HG03469 (cell line): ENCODE measurements at regions not wholly inside any gene's neighbourhood (a gene's known extent, or its start where the extent isn't known, plus 50 kb on each side); places are given as distances from the start of the nearest gene placed in this dataset.
"Not testable (repeated sequence)": the region's sequence is repeated elsewhere in the genome, so short reads cannot be mapped to it uniquely, and the experiment has no call there.

ENCODE experiments used
- ATAC-seq: cut with Tn5 transposase; IDR thresholded peaks from one replicate; pipeline ENCODE4 v1.9.1; 2021; ENCODE audit warnings: mild to moderate bottlenecking, moderate library complexity, moderate number of reproducible peaks; ENCODE audit not compliant: unreplicated experiment

DNA sequence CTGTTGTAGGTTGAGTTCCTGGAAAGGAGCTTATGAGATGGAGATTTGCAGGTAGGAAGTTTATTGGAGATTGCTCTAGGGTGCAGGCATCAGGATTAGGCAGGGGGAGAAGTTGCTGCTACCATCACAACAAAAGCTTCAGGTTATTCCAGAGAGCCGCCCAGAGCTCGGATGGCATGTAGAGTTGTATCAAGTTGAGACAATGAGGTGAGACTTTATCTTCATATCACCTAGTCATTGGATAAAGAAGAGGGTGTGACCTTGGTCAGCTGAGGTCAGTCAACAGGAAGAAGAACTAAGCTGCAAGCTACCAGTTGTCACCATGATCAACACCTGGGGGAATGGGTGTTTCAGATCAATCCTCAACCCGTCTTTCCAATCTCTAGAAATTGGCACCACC is 342.0 kb downstream of the RFC3 start:
- ATAC-seq = no peak

DNA sequence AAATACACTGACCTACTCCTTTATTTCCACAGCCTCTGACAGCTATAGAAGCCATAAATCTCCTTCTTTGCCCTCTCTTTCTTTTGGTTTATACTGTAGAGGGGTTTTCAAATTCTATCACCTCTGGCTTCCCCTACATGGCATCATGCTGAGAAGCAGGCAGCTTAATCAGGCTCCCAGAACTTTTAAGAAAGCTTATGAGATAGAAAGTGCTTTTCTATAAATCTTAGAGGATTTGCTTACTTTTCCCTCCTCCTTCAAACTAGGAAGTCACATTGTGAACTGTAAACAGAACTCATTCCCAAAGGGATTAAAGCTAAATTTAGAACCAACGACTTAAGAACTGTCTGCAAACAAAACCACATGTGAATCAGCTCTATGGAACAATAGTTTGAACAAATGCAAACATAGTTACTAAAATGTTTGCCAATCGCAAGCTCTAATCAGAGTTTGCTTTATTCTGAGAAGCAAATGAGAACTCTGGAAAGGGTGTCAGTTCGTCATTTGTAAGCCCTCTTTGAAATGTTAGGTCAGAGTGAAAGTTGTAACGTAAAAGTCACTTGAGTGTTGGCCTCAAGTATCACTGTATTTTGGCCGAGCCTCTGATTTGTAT is 344.1 kb downstream of the RFC3 start:
- no peak for ATAC-seq

DNA sequence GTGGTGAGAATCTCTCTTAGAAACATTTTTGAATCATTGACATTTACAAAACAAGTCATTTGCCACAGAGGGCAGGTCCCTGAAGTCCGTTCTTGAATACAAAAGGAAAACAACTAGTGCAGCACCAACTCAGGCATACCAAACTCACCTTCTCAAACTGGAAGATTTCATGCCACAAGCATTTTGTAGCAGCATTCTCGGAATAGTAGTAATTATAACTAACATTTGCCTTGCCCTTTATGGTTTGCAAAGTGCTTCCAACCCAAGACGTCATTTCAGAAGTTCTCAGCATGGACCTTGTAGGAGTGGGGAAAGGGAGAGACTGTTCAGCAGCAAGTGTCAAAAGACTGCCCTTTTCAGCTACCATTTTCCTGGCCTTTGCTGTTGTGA is 344.6 kb downstream of the RFC3 start:
- ATAC-seq = no peak

DNA sequence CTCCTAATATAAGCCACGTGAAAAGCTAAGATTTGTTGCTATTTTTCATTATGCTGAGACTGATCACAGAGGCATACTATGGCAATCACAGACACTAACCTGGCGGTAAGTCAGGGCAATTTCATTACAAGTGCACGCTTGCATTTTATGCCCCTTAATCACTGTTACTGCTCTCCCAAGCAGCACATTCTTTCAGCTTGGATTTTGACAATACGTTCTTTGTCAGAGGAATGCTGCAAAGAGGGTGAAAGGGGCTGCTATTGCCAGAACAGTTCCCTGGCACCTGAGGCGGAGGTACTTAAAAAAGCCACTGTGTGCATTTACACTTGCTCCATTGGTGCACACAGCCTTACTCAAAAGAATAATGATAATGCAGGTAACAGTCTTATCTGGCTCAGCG is 346.6 kb downstream of the RFC3 start:
- ATAC-seq = no peak

DNA sequence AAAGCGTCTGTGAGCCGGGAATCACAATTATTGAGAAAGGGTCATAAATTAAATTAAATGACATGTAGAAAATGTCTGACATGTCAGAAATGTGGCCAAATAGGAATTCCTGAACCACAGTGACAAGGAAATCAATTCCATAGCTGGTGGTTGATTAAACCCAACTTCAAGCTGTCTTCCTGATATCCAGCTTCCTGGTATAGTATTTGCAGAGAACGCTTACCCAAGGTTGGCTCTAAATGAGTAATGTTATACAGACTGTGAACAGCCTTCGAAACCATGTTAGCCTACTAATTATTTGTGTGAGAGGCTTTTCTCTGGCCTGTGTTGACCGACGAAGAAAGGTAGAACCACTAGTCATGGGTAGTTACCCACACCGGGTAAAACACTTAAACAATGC is 347.2 kb downstream of the RFC3 start:
- no peak for ATAC-seq

DNA sequence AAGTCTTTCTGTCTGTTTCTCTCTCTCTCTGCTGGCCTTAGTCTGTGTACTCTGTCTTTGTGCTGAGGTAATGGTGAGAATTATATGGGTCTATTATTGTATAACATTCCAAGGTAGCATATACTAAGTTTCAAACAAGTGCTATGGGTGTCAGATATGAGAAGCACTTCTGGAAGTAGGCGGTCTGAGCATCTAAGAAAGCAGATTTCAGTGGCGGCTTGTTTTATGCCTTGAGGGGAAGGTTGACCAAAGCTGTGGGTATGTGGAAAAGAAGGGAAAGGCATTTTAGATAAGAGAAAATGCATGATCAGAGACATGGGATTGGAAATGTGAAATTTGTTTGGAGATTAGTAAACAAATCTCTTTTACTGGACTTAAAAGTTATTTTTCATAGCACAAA is 348.5 kb downstream of the RFC3 start:
- ATAC-seq = no peak

DNA sequence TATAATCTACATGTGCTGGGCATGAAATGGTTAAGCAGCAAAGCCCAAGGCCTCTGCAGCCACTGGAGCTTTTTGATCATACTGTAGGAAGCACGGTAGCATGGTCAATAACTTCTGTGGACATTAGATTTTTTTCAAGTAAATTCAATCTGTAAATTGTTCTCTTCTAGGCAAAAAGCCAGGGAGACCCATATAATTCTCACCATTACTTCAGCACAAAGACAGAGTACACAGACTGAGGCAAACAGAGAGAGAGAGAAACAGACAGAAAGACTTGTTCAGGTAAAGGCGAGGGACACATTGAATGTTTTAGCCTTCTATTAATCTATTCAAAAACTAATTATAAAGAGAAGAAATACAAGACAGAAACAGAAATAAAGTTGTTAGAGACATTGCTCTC is 349.4 kb downstream of the RFC3 start:
- ATAC-seq = no peak

DNA sequence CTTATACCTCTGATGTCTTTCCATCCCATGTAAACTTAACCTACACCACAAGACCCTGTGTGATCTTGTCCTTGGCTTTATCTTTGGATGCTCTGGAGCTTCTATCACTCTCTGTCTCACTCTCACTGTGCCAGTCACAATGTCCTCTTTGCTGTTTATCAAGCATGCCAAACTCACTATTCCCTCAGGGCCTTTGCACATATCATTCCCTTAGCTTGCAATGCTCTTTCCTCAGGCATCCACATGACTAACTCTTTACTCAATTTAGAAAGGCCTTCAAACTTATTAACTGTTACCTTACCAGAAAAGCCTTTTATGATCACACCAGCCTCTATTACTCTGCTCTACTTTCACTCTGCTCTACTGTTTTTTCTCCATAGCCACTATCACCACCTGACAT is 354.1 kb downstream of the RFC3 start:
- no peak for ATAC-seq

DNA sequence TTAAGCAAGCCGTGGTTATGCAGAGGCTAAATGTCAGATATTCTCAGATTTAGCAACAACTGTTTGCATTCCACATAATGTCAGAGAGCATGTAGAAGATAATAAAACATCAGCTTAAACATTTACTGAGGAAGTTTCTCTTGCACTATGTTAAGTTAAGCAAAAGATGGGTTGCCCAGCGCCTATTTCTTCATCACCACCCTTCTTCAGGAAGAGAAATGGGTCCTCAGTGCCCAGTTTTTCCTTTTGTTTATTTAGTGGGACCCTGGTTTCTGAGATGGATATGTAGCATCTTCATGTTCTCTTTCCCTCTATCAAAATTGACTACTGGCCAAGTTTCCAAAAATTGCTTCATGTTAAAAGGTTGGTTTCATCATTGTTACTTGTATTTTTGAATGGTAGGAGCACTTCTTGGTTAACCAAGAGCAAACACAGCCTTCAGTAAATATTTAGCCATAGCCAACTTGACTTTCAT is 356.8 kb downstream of the RFC3 start:
- no peak for ATAC-seq

DNA sequence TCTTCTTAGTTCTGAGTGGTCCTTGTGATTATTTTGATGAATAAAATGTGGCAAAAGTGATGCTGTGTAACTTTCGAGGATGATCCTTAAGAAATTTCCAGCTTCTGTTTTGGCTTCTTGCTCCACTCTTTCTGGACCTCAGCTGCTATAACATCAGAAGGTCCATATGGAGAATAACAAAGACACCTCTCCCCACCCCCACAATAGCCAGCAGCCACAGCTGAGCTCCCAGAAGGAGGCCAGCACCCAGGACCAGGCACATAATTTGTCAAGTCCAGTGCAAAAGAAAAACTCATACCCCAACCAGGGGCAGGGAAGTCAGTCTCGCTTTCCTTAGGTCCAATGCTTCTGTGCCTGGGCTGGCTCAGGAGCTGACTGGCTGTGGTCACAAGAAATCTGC is 357.6 kb downstream of the RFC3 start:
- no peak for ATAC-seq

DNA sequence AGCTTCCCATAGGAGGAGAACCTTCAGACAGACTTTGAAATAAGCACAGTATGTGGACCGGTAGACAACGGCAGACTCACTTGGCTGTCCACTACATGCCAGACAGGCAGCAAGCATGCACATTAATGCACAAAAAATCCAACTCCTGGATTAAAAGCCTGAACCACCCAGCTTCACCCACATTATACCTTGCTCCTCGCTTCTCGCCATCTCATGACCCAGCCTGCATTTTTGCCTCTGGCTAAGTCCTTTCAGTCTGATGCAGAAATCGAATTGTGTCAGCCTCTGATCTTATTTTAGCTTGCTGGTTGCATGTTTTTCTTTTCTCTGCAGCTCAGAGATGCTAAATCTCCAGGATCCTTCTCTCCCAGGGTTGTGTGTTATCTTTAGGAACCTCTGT is 358.7 kb downstream of the RFC3 start:
- ATAC-seq = no peak

DNA sequence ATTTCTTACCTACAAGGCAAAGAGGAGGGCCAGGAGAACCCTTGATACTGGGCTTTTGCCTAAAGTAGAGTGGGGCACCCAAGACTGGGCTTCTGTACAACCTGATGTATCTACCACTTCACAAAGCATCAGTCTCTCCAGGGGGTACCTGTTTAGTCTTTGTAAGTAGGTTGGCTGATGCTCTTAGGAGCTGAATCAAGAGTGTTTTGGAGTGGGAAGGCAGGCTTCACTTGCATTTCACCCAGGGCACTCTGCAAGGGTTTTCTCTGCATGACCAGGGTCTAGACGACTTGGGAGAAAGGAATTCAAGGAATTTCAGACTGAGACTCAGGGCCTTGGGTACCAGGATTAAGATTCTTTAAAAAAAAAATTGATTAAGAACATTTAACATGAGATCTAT is 361.5 kb downstream of the RFC3 start:
- no peak for ATAC-seq

DNA sequence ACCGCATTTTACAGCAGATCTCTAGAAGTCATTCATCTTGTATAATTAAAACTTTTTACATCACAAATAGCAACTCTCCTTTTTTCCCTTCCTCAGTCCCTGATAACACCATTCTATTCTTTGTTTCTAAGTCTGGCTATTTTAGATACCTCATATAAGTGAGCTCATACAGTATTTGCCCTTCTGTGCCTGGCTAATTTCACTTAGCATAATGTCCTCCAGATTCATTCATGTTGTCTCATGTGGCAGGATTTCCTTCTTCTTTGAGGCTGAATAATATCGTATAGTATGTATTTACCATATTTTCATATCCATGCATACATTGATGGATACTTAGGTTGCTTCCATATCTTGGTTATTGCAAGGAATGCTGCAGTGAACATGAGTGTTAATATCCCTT is 362.0 kb downstream of the RFC3 start:
- no peak for ATAC-seq

DNA sequence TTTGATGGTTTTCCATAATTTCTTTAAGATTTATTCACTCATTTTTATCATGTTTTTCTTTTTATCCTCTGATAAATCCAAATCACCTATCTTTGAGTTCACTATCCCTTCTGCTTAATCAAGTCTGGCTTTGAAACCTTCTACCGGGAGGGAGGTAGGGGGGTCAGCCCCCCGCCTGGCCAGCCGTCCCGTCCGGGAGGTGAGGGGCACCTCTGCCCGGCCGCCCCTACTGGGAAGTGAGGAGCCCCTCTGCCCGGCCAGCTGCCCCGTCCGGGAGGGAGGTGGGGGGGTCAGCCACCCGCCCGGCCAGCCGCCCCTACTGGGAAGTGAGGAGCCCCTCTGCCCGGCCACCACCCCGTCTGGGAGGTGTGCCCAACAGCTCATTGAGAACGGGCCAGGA is 363.3 kb downstream of the RFC3 start:
- not testable (repeated sequence) for ATAC-seq

DNA sequence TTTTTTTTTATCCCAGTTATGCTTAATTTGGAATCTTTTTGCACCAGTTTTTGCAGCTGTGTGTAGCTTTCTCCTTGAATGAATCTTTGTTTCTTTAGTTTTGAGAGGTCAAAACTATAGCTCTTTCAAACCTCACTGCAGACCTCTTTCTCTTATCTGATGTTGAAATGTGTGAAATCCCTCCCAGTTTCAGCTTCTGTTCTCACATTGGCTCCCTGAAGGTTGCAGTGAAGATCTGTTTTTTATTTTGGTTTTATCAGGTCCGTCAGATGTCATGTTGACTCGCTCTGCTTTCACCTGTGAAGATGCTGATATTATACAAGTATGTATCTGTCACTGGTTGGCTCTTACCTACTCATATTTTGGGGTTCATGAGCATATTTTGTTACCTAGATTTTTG is 372.0 kb downstream of the RFC3 start:
- ATAC-seq = no peak

DNA sequence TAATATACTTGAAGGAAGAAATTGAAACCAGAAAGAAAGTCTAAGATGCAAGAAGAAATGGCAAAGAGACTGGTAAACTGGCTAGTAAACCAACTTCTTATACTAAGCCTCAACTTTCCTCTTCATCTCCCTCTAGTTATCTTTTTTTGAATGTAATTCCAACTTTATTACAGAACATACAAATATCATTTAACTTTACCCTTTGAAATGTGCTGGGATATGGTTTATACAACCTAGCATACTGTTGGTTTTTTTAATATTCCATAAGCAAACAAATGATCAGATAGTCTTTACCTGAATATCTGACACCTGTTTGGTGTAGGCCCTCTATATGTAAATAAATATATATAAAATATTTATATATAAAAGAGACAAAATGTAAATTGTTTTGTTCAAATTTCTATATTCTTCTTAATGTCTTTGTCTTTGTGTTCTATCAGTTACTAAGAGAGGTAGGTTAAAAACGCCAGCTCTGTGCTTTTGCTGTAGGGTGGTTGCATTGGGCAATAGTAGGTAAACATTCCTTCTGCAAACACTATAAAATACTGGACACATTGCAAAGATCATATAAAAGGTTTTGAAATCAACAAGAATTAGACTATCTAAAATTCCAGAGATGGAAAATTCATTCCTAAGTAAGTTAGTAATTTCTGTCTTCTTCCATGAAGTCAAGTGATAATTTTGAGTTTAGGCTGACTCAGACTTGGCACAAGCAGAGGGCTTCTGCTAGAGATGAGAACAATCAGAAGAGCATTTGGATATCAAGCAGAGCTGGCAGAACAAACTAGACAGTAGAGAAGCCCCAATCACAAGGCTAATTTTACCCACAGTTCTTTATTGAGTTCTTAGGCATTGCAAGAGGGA is 383.3 kb downstream of the RFC3 start:
- no peak for ATAC-seq

DNA sequence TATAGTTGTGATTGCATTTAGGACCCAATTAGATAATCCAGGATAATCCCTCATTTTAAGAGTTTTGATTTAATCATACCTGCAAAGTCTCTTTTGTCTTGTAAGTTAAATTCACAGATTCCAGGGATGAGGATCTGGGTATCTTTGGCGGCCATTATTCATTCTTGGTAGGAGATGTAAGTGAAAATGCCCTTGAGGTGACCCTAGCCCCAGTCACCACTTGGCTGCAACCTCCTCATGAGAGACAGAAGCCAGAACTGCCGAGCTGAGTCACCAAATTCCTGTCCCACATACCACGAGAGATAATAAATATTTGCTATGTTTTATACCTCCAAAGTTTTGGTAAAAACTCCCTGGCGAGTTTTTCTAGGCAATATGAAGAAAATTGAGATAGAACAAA is 389.4 kb downstream of the RFC3 start:
- no peak for ATAC-seq

DNA sequence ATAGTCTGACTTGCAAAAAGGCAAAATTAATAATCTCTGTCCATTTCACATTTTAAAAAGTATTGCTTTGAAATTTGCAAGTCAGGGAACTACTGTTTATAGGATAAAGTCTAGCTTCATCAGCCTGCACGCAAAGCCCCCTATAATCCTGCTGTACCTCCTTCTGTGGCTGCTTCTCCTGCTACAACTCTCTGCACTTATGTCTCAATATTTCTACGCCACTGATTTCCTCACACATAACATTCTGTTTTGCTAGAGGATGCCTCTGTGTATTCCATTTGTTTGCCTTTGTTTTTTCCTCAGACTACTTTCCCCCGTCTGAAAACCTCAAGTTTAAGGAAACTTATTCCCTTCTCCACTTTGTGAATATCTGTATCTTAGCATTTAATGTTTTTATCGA is 389.9 kb downstream of the RFC3 start:
- ATAC-seq = no peak

DNA sequence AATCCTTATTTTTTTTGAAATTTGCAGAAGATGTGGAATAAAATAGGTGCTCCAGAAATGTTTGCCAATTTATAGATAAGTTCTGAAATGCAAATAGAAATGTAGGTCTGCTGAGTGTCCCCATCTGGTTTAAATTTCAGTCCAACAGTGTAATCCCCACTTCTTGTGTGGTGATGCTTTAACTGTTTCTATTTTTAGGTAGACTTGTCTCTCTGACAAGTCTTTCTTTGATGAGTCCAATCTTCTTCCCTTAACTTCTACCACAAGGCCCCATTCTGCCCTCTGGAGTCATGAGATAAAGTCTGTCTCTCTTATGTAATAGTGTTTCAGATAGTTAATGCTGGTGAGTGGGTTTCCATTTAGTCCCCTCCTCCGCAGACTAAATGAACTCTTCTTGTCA is 390.4 kb downstream of the RFC3 start:
- no peak for ATAC-seq

DNA sequence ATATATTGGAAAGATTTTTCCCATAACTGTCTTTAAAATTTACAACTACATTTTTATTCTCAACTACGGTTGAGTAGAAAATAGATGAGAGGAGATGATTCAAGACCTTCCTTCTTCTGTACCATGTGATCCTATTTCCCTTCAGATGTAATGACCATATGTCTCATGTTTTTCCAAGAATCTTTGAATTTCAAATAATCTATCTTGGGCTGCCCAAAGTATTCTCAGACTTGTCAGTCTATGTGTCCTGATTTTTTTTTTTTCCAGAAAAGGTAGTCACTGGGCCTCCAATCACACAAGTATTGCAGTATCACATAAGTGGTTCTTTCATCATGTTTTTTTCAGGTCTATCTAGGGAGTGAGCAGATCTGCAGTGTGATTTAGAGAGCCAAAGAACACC is 392.4 kb downstream of the RFC3 start:
- ATAC-seq = no peak

DNA sequence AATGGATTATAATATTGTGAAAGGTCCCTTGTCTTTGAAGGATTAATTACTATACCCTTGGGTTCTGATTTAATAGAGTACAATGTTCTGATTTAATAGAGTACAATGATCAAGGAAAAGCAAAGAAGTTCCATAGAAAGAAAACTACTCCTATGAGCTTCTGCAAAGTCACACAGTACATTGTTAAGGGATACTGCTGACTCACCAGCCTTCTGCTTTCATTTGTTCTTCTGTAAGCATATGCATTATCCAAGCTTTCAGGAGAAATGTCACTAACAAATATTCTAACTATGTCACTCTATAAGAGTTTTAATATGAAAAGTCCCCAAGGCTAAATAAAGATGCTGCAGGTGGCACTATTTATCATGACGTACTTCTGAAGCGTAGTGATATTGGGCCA is 396.7 kb downstream of the RFC3 start:
- no peak for ATAC-seq

DNA sequence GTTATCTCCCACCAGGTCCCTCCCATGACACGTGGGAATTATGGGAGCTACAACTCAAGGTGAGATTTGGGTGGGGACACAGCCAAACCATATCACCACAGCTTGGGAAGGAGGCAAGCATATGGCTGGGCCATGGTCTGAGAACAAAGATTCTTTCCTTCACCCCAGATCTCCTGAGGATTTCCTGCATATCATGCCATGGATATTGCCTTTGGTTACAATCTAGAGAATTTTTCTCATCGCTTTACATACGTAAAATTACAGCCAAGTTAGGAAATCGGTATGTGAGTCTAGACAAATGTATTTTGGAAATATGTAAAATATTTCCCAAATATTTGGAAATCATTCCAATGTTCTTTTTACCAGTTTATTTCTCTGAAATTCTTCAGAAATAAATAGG is 398.3 kb downstream of the RFC3 start:
- no peak for ATAC-seq
